Left ventricle myocardium inferior (tissue), 1 donor: ENCODE measurements at regions not wholly inside any gene's neighbourhood (a gene's known extent, or its start where the extent isn't known, plus 50 kb on each side); places are given as distances from the start of the nearest gene placed in this dataset.

Experiments
- DNase-seq: peaks from one replicate; pipeline ENCODE4 v3.0.0-alpha.2; 2020
- H3K27ac ChIP-seq: fragments of 200-600 bp; replicated peaks from 2 replicates; pipeline ENCODE4 v1.8.0; 2021
- H3K27me3 ChIP-seq: fragments of 200-600 bp; 2 replicates; pipeline ENCODE4 v1.8.0; 2021; ENCODE audit warnings: low read depth
- H3K36me3 ChIP-seq: fragments of 200-600 bp; 2 replicates; pipeline ENCODE4 v1.8.0; 2021
- H3K4me1 ChIP-seq: fragments of 200-600 bp; 2 replicates; pipeline ENCODE4 v1.8.0; 2021
- H3K4me3 ChIP-seq: fragments of 200-600 bp; 2 replicates; pipeline ENCODE4 v1.8.0; 2021; ENCODE audit warnings: mild to moderate bottlenecking, moderate library complexity
- H3K9me3 ChIP-seq: fragments of 200-600 bp; replicated peaks from 2 replicates; pipeline ENCODE4 v1.8.0; 2021
- CTCF ChIP-seq: fragments of 200-600 bp; IDR thresholded peaks from 2 replicates; pipeline ENCODE4 v1.8.0; 2021; ENCODE audit warnings: antibody characterized with exemption, mild to moderate bottlenecking, borderline replicate concordance
- intact Hi-C: fragments of 100-400 bp; cut with micrococcal nuclease; formaldehyde crosslinking; loops from one replicate; pipeline ENCODE4 v1.11.0; 2022
- donor health status: DM: no; HTN: yes; CAD: no; lungs with severe emphysema.

DNA sequence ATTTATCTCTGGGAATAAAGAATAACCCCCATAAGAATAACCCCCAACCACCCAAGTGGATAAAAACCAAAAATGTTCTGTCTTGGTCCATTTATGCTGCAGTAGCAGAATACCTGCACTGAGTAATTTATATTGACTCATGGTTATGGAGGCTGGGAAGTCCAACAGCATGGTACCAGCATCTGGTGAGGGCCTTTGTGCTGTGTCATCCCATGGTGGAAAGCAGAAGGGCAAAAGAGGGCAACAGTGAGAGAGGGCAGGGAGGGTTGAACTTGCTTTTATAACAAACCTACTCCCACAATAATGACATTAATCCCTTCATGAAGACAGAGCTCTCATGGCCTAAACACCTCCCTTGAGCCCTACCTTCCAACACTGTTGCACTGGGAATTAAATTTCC is 133.7 kb downstream of the ERMARD start:
- Histone ChIP-seq H3K27ac (no peak overlapping the region), H3K4me3 (no peak overlapping the region), H3K36me3 (no peaks in the 10 kb centered on the region), H3K9me3 (no peaks in the 10 kb centered on the region), H3K27me3 (peaks cover 35% of the 10 kb centered on the region), H3K4me1 (no peaks in the 10 kb centered on the region)
- TF ChIP-seq CTCF, result no peak
- no peak for DNase-seq
- intact Hi-C loops, result no loop called here

DNA sequence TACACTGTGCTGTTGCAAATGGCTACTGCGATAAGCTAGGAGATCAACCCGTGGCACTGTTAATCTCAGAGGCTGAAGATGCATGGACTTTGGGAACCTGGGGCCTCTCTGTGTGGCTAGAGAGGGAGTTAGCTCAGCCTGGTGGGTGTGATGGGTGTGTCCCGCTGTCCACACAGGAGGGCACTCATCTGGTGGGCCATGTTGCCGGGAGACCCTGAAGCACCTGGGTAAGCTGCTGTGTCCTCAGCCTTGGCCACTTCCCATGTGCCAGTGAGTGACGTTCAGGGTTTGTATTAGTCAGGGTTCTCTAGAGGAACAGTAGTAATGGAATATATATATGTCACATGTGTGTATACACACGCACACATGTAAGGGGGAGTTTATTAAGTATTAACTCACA is 132.7 kb downstream of the ERMARD start:
- Histone ChIP-seq H3K36me3 (no peaks in the 10 kb centered on the region), H3K4me1 (no peaks in the 10 kb centered on the region), H3K27me3 (peaks cover 26% of the 10 kb centered on the region), H3K27ac (no peak overlapping the region), H3K4me3 (no peak overlapping the region), H3K9me3 (no peaks in the 10 kb centered on the region)
- no peak for DNase-seq
- intact Hi-C loops, result no loop called here
- TF ChIP-seq CTCF, result no peak

GRCh38 chr6:169883316-169883715 is 131.9 kb downstream of the ERMARD start:
- TF ChIP-seq CTCF, result no peak
- peaks cover 24% of the 10 kb centered on the region for H3K27me3 ChIP-seq
- H3K27ac ChIP-seq, result no peak overlapping the region
- no peaks in the 10 kb centered on the region for H3K9me3 ChIP-seq
- no peaks in the 10 kb centered on the region for H3K4me1 ChIP-seq
- DNase-seq, result no peak
- H3K36me3 ChIP-seq, result no peaks in the 10 kb centered on the region
- intact Hi-C loops, result no loop called here
- H3K4me3 ChIP-seq, result no peak overlapping the region

- Histone ChIP-seq H3K27ac (no peak overlapping the region), H3K27me3 (peaks cover 24% of the 10 kb centered on the region), H3K36me3 (no peaks in the 10 kb centered on the region), H3K4me1 (no peaks in the 10 kb centered on the region), H3K4me3 (no peak overlapping the region), H3K9me3 (no peaks in the 10 kb centered on the region)
- intact Hi-C loops, result no loop called here
- TF ChIP-seq CTCF, result no peak
- DNase-seq, result no peak
Observed at GRCh38 chr6:169881976-169882375, 130.6 kb downstream of the ERMARD start.

- Histone ChIP-seq H3K4me3 (no peak overlapping the region), H3K4me1 (no peaks in the 10 kb centered on the region), H3K27me3 (peaks cover 24% of the 10 kb centered on the region), H3K9me3 (no peaks in the 10 kb centered on the region), H3K36me3 (no peaks in the 10 kb centered on the region), H3K27ac (no peak overlapping the region)
- intact Hi-C loops, result no loop called here
- no peak for DNase-seq
- TF ChIP-seq CTCF, result no peak
Observed at GRCh38 chr6:169881398-169881797, 130.0 kb downstream of the ERMARD start.

- Histone ChIP-seq H3K27ac (no peak overlapping the region), H3K4me3 (no peak overlapping the region), H3K9me3 (peaks cover 8% of the 10 kb centered on the region), H3K4me1 (no peaks in the 10 kb centered on the region), H3K36me3 (no peaks in the 10 kb centered on the region), H3K27me3 (peaks cover 24% of the 10 kb centered on the region)
- no peak for DNase-seq
- TF ChIP-seq CTCF, result no peak
- intact Hi-C loops, result no loop called here
Observed at GRCh38 chr6:169880516-169880915, 129.1 kb downstream of the ERMARD start.
